ENCODE measurements at regions not wholly inside any gene's neighbourhood (a gene's known extent, or its start where the extent isn't known, plus 50 kb on each side); places are given as distances from the start of the nearest gene placed in this dataset.

DNA sequence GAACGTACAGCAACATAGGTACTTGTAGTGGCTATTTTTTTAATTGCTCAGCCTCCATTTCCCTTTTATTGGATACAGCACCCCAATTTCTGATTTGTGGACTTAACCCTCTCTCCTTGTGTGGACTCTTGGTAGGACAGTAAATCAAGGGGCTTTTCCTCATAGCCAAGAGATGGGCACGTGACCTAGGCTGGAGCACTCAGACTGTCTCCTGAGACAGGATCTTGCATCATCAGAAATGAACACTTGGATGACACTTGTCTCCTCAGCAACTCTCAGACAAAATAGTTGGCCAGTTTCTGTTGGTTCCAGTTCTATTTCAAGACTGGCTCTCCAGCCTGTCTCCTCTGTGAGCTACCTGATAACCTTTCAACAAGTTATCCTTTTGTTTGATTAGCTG, 112.9 kb upstream of the ZNF678 start:
- dilution Hi-C loops (cut with MboI; ENCODE audit: extremely low pct_ligation_motif_present, low sequenced_read_pairs) = no loop called here
- intact Hi-C loops (cut with micrococcal nuclease) = no loop called here
- Histone ChIP-seq H3K9ac (replicated peaks; ENCODE audit: extremely low read depth, insufficient read depth, low read length) (no peak overlapping the region), H3K4me1 (ENCODE audit: control insufficient read depth, extremely low read depth, insufficient read depth, low read length) (peaks cover 2% of the 10 kb centered on the region), H3K27me3 (ENCODE audit: control insufficient read depth in 2 of 2, insufficient read depth in 2 of 2, low read length in 2 of 2) (peaks cover 11 to 13% of the 10 kb centered on the region in 2 experiments), H4K20me1 (replicated peaks; ENCODE audit: control insufficient read depth, extremely low read depth, insufficient read depth, low read length) (no peaks in the 10 kb centered on the region), H3K4me3 (replicated peaks in 1 of 3; ENCODE audit: insufficient read depth in 1 of 3, low read depth in 1 of 3, low read length in 3 of 3) (no peak overlapping the region), H3K4me2 (ENCODE audit: insufficient read depth, low read length) (no peak overlapping the region), H3K27ac (ENCODE audit: insufficient read depth, low read depth, low read length) (no peak overlapping the region), H3K36me3 (ENCODE audit: control insufficient read depth in 2 of 2, extremely low read depth in 1 of 2, insufficient read depth in 2 of 2, low read length in 2 of 2) (no peaks in the 10 kb centered on the region), H2AFZ (ENCODE audit: low read depth, low read length) (no peak overlapping the region), H3K79me2 (ENCODE audit: control insufficient read depth, insufficient read depth, low read length) (no peaks in the 10 kb centered on the region), H3K9me3 (replicated peaks; ENCODE audit: control insufficient read depth, insufficient read depth, low read length) (no peaks in the 10 kb centered on the region), H3K9me1 (replicated peaks; ENCODE audit: control insufficient read depth, extremely low read depth, insufficient read depth, low read length) (no peaks in the 10 kb centered on the region)
- ChIA-PET CTCF (interaction anchor here (1.7 kb wide), 1 partner anchor 10 kb away, joined by 8 read pairs; no protein-coding TSS in a partner anchor), POLR2A (no interaction called here)
- no TSS peak for BruUV-seq (replicated peaks)
- DNase-seq (ENCODE audit: low read depth, low spot score) = no peak
- TF ChIP-seq FOS (IDR thresholded peaks at IDR 0.05; ENCODE audit: borderline replicate concordance, insufficient read depth, low read length) (no peak), EZH2 (IDR thresholded peaks at IDR 0.05; ENCODE audit: borderline replicate concordance, low read depth, low read length, severe bottlenecking) (no peak), MYC (IDR thresholded peaks at IDR 0.05; ENCODE audit: low read depth, low read length) (no peak), POLR2A (IDR thresholded peaks at IDR 0.05; ENCODE audit: low read depth, low read length) (no peak), GATA2 (IDR thresholded peaks at IDR 0.05; ENCODE audit: insufficient read depth, insufficient read length, low read depth, low read length) (no peak), JUN (IDR thresholded peaks at IDR 0.05; ENCODE audit: borderline replicate concordance, insufficient read depth, insufficient read length, low read depth) (no peak), POLR2AphosphoS5 (IDR thresholded peaks at IDR 0.05; ENCODE audit: insufficient read depth, low read depth, low read length) (no peak)
- TF ChIP-seq, protein P1, sequence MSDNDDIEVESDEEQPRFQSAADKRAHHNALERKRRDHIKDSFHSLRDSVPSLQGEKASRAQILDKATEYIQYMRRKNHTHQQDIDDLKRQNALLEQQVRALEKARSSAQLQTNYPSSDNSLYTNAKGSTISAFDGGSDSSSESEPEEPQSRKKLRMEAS (IDR thresholded peaks at IDR 0.05; ENCODE audit: insufficient read depth, insufficient read length) = no peak
- TF ChIP-seq, protein P2, sequence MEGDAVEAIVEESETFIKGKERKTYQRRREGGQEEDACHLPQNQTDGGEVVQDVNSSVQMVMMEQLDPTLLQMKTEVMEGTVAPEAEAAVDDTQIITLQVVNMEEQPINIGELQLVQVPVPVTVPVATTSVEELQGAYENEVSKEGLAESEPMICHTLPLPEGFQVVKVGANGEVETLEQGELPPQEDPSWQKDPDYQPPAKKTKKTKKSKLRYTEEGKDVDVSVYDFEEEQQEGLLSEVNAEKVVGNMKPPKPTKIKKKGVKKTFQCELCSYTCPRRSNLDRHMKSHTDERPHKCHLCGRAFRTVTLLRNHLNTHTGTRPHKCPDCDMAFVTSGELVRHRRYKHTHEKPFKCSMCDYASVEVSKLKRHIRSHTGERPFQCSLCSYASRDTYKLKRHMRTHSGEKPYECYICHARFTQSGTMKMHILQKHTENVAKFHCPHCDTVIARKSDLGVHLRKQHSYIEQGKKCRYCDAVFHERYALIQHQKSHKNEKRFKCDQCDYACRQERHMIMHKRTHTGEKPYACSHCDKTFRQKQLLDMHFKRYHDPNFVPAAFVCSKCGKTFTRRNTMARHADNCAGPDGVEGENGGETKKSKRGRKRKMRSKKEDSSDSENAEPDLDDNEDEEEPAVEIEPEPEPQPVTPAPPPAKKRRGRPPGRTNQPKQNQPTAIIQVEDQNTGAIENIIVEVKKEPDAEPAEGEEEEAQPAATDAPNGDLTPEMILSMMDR (IDR thresholded peaks at IDR 0.05; ENCODE audit: extremely low read depth in 1 of 2, insufficient read depth in 1 of 2, low read depth in 1 of 2, low read length in 2 of 2) = no peak
- no peak for FAIRE-seq

All from endothelial cell of umbilical vein (primary cell).